Stomach (tissue), 4 donors: ENCODE measurements at regions not wholly inside any gene's neighbourhood (a gene's known extent, or its start where the extent isn't known, plus 50 kb on each side); places are given as distances from the start of the nearest gene placed in this dataset.

Experiments used
- CTCF ChIP-seq, 7 experiments: fragments of 450-650 bp in 4 of 7; fragments of 200-600 bp in 3 of 7; sonication (generic) in 3 of 7; IDR thresholded peaks; one replicate each; pipeline ENCODE4 v1.5.1; 2016 to 2019; ENCODE audit warnings: antibody characterized with exemption in 7 of 7, control low read depth in 2 of 7, mild to moderate bottlenecking in 1 of 7
- EP300 ChIP-seq: sonication (generic); formaldehyde crosslinking; IDR thresholded peaks from one replicate; pipeline ENCODE4 v1.6.1; 2017; ENCODE audit warnings: antibody characterized with exemption
- POLR2A ChIP-seq, 4 donors: fragments of 450-650 bp; IDR thresholded peaks; one replicate each; pipeline ENCODE4 v1.6.1; 2016; ENCODE audit warnings: antibody characterized with exemption in 4 of 4, control low read depth in 2 of 4, mild to moderate bottlenecking in 1 of 4, moderate library complexity in 1 of 4
- POLR2AphosphoS5 ChIP-seq, 3 donors: sonication (generic); formaldehyde crosslinking; IDR thresholded peaks; one replicate each; pipeline ENCODE4 v1.6.1; 2016; ENCODE audit warnings: antibody characterized with exemption in 3 of 3

GRCh38 chr13:33651766-33652165, 166.2 kb upstream of the RFC3 start:
- TF ChIP-seq CTCF (IDR thresholded peaks at IDR 0.05) (no peak), POLR2AphosphoS5 (IDR thresholded peaks at IDR 0.05) (no peak), EP300 (no peak), POLR2A (IDR thresholded peaks at IDR 0.05) (no peak)
